ENCODE measurements at regions not wholly inside any gene's neighbourhood (a gene's known extent, or its start where the extent isn't known, plus 50 kb on each side); places are given as distances from the start of the nearest gene placed in this dataset.

- Mint-ChIP-seq H3K4me3 (no peak overlapping the region), H3K27me3 (ENCODE audit: insufficient read depth, low read depth, poor library complexity) (peaks cover 4% of the 10 kb centered on the region)
- no peak for ATAC-seq
Observed at GRCh38 chr3:187518616-187519015, 150.4 kb downstream of the RTP4 start.

GRCh38 chr3:187518207-187518606 lies 150.0 kb downstream of the RTP4 start:
- H3K9me2 ChIP-seq (ENCODE audit: insufficient read depth): peaks cover 17% of the 10 kb centered on the region; the same call in 1 of the 2 replicates
- no peaks in the 10 kb centered on the region for H4K20me1 ChIP-seq (replicated peaks; ENCODE audit: insufficient read depth)
- no peak for TF ChIP-seq JUNB (IDR thresholded peaks at IDR 0.05; ENCODE audit: unreplicated experiment)
- TF ChIP-seq EZH2 (IDR thresholded peaks at IDR 0.05; ENCODE audit: low read depth, unreplicated experiment): no peak
- no peak for TF ChIP-seq ETS1 (IDR thresholded peaks at IDR 0.05)
- no peak for TF ChIP-seq ZNF114 (CRISPR knock-in tag; IDR thresholded peaks at IDR 0.05)
- TF ChIP-seq EZH2phosphoT487 (IDR thresholded peaks at IDR 0.05; ENCODE audit: unreplicated experiment): no peak
- TF ChIP-seq ZNF462 (CRISPR knock-in tag; IDR thresholded peaks at IDR 0.05): no peak
- no peak for TF ChIP-seq POLR2AphosphoS5 (IDR thresholded peaks at IDR 0.05; ENCODE audit: low read depth)
- no peak for TF ChIP-seq STAT1 (IDR thresholded peaks at IDR 0.05; ENCODE audit: unreplicated experiment)
- H3K4me3 ChIP-seq: no peak overlapping the region
- no peaks in the 10 kb centered on the region for H3K36me3 ChIP-seq (ENCODE audit: insufficient read depth)
- H3K36me3 Mint-ChIP-seq (ENCODE audit: low read depth): peaks cover 17% of the 10 kb centered on the region
- ATAC-seq (peak; percentile 67), DNase-seq (ENCODE audit: low spot score) (peak; percentile 45)
- H3K9me3 Mint-ChIP-seq: peaks cover 13% of the 10 kb centered on the region
- H3K4me3 Mint-ChIP-seq: no peak overlapping the region
- no peak overlapping the region for H2AFZ ChIP-seq
- no peaks in the 10 kb centered on the region for H3K27me3 ChIP-seq (ENCODE audit: insufficient read depth)
- peaks cover 28% of the 10 kb centered on the region for H3K4me1 Mint-ChIP-seq
- no peaks in the 10 kb centered on the region; the same call in 1 of the 2 replicates for H3F3A ChIP-seq (replicated peaks; ENCODE audit: low read depth)
- peaks cover 4% of the 10 kb centered on the region for H3K27me3 Mint-ChIP-seq (ENCODE audit: insufficient read depth, low read depth, poor library complexity)
- H3K27ac Mint-ChIP-seq: peak overlapping the region; percentile 28; the same call in 1 of the 2 replicates
- H3K4me1 ChIP-seq (ENCODE audit: insufficient read depth): peaks cover 17% of the 10 kb centered on the region
- no peaks in the 10 kb centered on the region for H3K79me2 ChIP-seq (replicated peaks; ENCODE audit: insufficient read depth)
- H3K4me2 ChIP-seq: peak overlapping the region; percentile 61
- peak overlapping the region; percentile 95; the same call in 1 of the 2 replicates for H3K27ac ChIP-seq (ENCODE audit: low read depth)

More at GRCh38 chr3:187518616-187519015, 150.4 kb downstream of the RTP4 start:
- peaks cover 13% of the 10 kb centered on the region for H3K36me3 Mint-ChIP-seq (ENCODE audit: low read depth)
- Histone ChIP-seq H3K4me2 (peak overlapping the region; percentile 61), H3K36me3 (ENCODE audit: insufficient read depth) (no peaks in the 10 kb centered on the region), H2AFZ (no peak overlapping the region), H3K27ac (ENCODE audit: low read depth) (peak overlapping the region; percentile 95), H3F3A (replicated peaks; ENCODE audit: low read depth) (no peaks in the 10 kb centered on the region; the same call in 1 of the 2 replicates), H3K4me3 (no peak overlapping the region), H3K79me2 (replicated peaks; ENCODE audit: insufficient read depth) (no peaks in the 10 kb centered on the region), H3K4me1 (ENCODE audit: insufficient read depth) (peaks cover 17% of the 10 kb centered on the region), H3K9me2 (ENCODE audit: insufficient read depth) (peaks cover 17% of the 10 kb centered on the region; the same call in 1 of the 2 replicates), H3K27me3 (ENCODE audit: insufficient read depth) (no peaks in the 10 kb centered on the region), H4K20me1 (replicated peaks; ENCODE audit: insufficient read depth) (no peaks in the 10 kb centered on the region)
- peaks cover 28% of the 10 kb centered on the region for H3K4me1 Mint-ChIP-seq
- DNase-seq (ENCODE audit: low spot score): no peak
- peak overlapping the region; percentile 80 for H3K27ac Mint-ChIP-seq
- TF ChIP-seq ETS1 (IDR thresholded peaks at IDR 0.05) (0 out of 2 replicates have a peak, but pooled peaks have one; percentile 12), JUNB (IDR thresholded peaks at IDR 0.05; ENCODE audit: unreplicated experiment) (no peak)
- H3K9me3 Mint-ChIP-seq: peaks cover 10% of the 10 kb centered on the region

Measured in GM23338 (cell line).